Activated T-helper 17 cell treated with anti-CD3 and anti-CD28 coated beads, Interleukin-2, amount 50 U/mL, for 72 hours (primary cell): ENCODE measurements at regions not wholly inside any gene's neighbourhood (a gene's known extent, or its start where the extent isn't known, plus 50 kb on each side); places are given as distances from the start of the nearest gene placed in this dataset.
A peak's percentile ranks its signal among the peaks of the same experiment; 100 is the strongest.
"Not testable (repeated sequence)": the region's sequence is repeated elsewhere in the genome, so short reads cannot be mapped to it uniquely, and the experiment has no call there.

Source experiments
- ATAC-seq: fragments of 150-1000 bp; cut with Tn5 transposase; replicated peaks from 2 replicates; pipeline ENCODE4 v1.10.0; 2021; ENCODE audit warnings: mild to moderate bottlenecking, moderate library complexity
- H3K27ac Mint-ChIP-seq: one replicate; pipeline ENCODE4 v1.8.0; 2022; ENCODE audit warnings: mixed read lengths
- H3K27me3 Mint-ChIP-seq: one replicate; pipeline ENCODE4 v1.8.0; 2022; ENCODE audit warnings: mixed read lengths
- H3K36me3 Mint-ChIP-seq: one replicate; pipeline ENCODE4 v1.8.0; 2022; ENCODE audit warnings: low read depth, mild to moderate bottlenecking, mixed read lengths
- H3K4me1 Mint-ChIP-seq: one replicate; pipeline ENCODE4 v1.8.0; 2022; ENCODE audit warnings: mixed read lengths
- H3K4me3 Mint-ChIP-seq: one replicate; pipeline ENCODE4 v1.8.0; 2022; ENCODE audit warnings: mild to moderate bottlenecking, mixed read lengths
- H3K9me3 Mint-ChIP-seq: one replicate; pipeline ENCODE4 v1.8.0; 2022; ENCODE audit warnings: mixed read lengths

DNA sequence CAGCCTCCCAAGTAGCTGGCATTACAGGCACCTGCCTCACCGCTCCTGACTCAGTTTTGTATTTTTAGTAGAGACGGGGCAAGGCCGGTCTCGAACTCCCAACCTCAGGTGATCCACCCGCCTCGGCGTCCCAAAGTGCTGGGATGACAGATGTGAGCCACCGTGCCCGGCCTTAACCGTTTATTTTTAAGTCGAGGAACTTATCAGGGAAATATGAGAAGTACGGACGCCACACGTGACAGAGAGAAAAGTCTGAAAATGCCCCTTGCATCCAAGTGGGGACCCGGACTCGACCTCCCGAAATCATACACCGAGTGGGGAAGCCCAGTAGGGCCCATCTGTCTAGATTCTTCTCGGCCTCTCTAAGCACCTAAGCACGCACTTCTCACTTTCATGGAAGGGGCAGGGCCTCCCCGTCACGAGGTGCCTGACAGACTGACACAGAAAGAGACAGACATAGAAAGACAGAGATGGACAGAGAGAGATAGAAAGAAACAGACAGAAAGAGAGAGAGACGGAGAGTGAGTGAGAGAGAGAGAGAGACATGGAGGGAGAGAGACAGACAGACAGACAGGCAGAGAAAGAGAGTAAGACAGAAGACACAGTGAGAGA is 756.5 kb upstream of the DEFB115 start:
- H3K27ac Mint-ChIP-seq = no peak overlapping the region
- no peaks in the 10 kb centered on the region for H3K9me3 Mint-ChIP-seq
- no peak overlapping the region for H3K4me3 Mint-ChIP-seq
- ATAC-seq = no peak
- no peaks in the 10 kb centered on the region for H3K27me3 Mint-ChIP-seq
- no peaks in the 10 kb centered on the region for H3K36me3 Mint-ChIP-seq
- no peaks in the 10 kb centered on the region for H3K4me1 Mint-ChIP-seq

- no peaks in the 10 kb centered on the region for H3K36me3 Mint-ChIP-seq
- H3K9me3 Mint-ChIP-seq = peaks cover 3% of the 10 kb centered on the region
- no peak for ATAC-seq
- H3K4me1 Mint-ChIP-seq = no peaks in the 10 kb centered on the region
- H3K27me3 Mint-ChIP-seq = no peaks in the 10 kb centered on the region
- H3K4me3 Mint-ChIP-seq = no peak overlapping the region
- no peak overlapping the region for H3K27ac Mint-ChIP-seq
Measured at GRCh38 chr20:30502670-30503069, 754.8 kb upstream of the DEFB115 start.

- H3K4me1 Mint-ChIP-seq, H3K27ac Mint-ChIP-seq, H3K9me3 Mint-ChIP-seq, ATAC-seq, H3K27me3 Mint-ChIP-seq, H3K36me3 Mint-ChIP-seq, H3K4me3 Mint-ChIP-seq: not testable (repeated sequence)
Measured at GRCh38 chr20:30503204-30503603, 754.3 kb upstream of the DEFB115 start.

DNA sequence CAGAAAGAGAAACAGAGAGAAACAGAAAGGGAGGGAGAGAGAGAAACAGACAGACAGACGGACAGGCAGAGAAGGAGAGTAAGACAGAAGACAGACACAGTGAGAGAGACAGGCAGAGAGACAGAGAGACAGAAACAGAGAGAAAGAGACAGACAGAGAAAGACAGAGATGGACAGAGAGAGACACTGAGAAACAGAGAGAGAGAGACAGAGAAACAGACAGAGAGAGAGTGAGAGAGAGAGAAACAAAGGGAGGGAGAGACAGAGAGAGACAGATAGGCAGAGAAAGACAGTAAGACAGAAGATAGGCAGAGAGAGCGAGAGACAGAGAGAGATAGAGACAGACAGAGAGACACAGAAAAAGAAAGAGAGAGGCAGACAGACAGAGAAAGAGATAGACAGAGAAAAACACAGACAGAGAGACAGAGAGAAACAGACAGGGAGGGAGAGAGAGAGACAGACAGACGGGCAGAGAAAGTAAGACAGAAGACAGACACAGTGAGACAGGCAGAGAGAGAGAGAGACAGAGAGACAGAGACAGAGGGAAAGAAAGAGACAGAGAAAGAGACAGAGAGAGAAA is 753.4 kb upstream of the DEFB115 start:
- no peaks in the 10 kb centered on the region for H3K36me3 Mint-ChIP-seq
- no peaks in the 10 kb centered on the region for H3K4me1 Mint-ChIP-seq
- no peak overlapping the region for H3K4me3 Mint-ChIP-seq
- no peaks in the 10 kb centered on the region for H3K27me3 Mint-ChIP-seq
- H3K9me3 Mint-ChIP-seq = peaks cover 9% of the 10 kb centered on the region
- no peak overlapping the region for H3K27ac Mint-ChIP-seq
- ATAC-seq = no peak

- H3K27me3 Mint-ChIP-seq = no peaks in the 10 kb centered on the region
Measured at GRCh38 chr20:30505566-30505965, 751.9 kb upstream of the DEFB115 start.

DNA sequence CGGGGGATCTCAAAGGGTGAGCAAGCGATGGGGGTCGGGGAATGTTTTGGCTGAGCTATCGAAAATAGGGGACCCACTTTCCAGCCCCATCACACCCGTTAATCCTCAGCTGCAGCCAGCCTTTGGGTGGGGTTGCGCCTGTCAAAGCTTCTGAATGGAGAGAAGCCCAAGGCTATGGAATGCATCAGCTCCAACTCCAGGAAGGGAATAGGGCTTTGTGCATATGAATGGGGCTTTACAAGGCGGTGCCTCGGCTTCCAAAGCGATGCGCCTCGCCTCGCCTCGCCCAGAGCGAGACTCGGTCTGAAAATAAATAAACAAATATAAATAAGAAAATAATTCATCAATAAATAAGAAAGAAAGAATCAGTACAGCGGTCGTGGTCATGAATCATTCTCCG is 751.4 kb upstream of the DEFB115 start:
- Mint-ChIP-seq H3K4me3 (no peak overlapping the region), H3K27me3 (no peaks in the 10 kb centered on the region), H3K4me1 (no peaks in the 10 kb centered on the region), H3K9me3 (peaks cover 19% of the 10 kb centered on the region), H3K36me3 (no peaks in the 10 kb centered on the region), H3K27ac (no peak overlapping the region)
- no peak for ATAC-seq

More at GRCh38 chr20:30505566-30505965, 751.9 kb upstream of the DEFB115 start:
- ATAC-seq = no peak
- no peak overlapping the region for H3K27ac Mint-ChIP-seq
- H3K4me3 Mint-ChIP-seq = no peak overlapping the region
- no peaks in the 10 kb centered on the region for H3K36me3 Mint-ChIP-seq
- peaks cover 15% of the 10 kb centered on the region for H3K9me3 Mint-ChIP-seq
- H3K4me1 Mint-ChIP-seq = no peaks in the 10 kb centered on the region

DNA sequence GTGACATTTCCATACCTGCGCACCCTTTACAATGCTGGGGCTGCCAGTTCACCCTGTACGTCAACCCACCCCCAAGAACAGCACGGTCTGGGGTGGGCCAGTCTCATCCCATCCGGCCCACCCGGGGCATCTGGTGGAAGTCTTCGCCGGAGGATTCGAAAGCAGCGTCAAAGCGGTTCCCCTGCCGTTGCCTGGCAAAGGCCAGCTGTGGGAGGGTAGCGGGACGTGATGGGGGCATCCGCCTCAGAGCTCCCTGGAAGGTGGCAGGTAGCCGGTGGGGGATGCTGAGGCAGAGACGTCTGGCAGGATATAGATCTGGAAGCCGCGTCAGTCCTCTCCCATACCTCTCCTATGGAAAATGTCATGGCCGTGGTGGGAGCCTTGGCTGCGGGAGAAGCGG is 749.1 kb upstream of the DEFB115 start:
- not testable (repeated sequence) for H3K27me3 Mint-ChIP-seq, H3K27ac Mint-ChIP-seq, H3K4me1 Mint-ChIP-seq, H3K36me3 Mint-ChIP-seq, ATAC-seq, H3K4me3 Mint-ChIP-seq
- H3K9me3 Mint-ChIP-seq = peaks cover 19% of the 10 kb centered on the region

- Mint-ChIP-seq H3K4me3 (no peak overlapping the region), H3K27me3 (no peaks in the 10 kb centered on the region), H3K27ac (no peak overlapping the region), H3K4me1 (no peaks in the 10 kb centered on the region), H3K36me3 (no peaks in the 10 kb centered on the region), H3K9me3 (peaks cover 32% of the 10 kb centered on the region)
- ATAC-seq = no peak
Measured at GRCh38 chr20:30511322-30512030, 746.0 kb upstream of the DEFB115 start.

DNA sequence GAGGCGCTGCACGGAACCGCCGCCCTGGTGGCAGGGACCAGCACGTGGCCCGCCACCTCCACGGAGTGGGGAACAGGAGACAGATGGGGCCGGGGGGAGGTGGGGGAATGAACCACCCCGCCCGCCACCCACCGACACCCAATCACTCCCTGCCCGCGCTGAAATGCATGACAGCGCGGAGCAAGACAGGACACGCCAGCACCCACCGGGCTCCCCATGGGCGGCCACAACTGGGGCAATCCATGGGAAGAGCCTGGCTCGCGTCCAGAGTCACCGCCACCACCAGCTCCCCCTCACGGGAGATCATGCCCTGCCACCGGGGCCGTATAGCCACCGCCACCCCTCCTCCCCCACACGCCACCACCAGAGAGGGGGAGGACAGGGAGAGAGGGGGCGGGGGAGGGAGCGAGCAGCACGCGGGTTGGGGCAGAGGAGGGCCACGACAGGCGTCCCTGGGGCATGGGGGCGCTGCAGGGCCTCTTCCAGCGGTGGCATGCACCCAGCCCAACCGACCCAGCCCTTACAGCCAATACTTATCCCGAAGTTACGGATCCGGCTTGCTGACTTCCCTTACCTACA is 744.3 kb upstream of the DEFB115 start:
- Mint-ChIP-seq H3K27ac (no peak overlapping the region), H3K9me3 (peaks cover 25% of the 10 kb centered on the region), H3K4me3 (no peak overlapping the region), H3K4me1 (no peaks in the 10 kb centered on the region), H3K27me3 (no peaks in the 10 kb centered on the region), H3K36me3 (no peaks in the 10 kb centered on the region)
- ATAC-seq = no peak

DNA sequence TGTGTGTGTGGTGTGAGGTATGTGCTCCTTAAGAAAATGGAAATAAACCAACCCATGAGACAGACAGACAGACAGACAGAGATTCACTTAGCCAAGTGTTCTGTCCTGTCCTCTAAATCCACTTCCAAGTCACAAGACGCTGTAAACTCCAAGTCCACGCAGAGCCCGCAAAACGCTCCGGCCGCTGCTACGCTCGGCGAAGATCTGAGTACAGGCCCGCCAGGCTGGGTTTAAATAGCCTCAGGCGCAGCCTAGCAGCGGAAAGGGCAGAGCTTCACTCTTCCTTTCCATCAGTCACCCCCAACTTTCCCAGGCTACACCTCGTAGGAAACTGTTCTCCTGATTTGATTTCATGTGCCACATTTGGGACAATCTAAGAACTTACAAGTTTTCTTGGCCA is 741.5 kb upstream of the DEFB115 start:
- H3K27ac Mint-ChIP-seq, H3K27me3 Mint-ChIP-seq, H3K4me1 Mint-ChIP-seq, H3K4me3 Mint-ChIP-seq, ATAC-seq, H3K36me3 Mint-ChIP-seq: not testable (repeated sequence)
- peaks cover 15% of the 10 kb centered on the region for H3K9me3 Mint-ChIP-seq

DNA sequence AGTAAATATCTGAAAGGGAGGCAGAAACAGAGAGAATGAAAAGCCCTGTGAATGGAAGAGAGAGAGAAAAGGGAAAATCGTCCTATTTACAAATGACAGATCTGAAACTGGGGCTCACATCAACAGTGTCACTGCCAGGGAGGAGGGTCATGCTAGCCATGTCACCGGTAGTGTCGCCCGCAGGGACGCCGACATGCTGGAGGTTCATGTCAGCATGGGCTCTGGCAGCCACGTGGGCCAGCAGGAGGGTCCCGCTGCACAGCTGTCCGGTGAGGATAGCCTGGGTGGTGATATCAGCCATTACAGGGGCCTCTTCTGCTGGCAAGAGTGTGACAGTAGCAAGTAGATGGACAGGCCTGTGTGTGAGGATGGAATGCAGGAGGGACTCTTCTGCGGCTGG is 738.6 kb upstream of the DEFB115 start:
- H3K4me3 Mint-ChIP-seq, ATAC-seq, H3K9me3 Mint-ChIP-seq, H3K36me3 Mint-ChIP-seq, H3K27me3 Mint-ChIP-seq, H3K27ac Mint-ChIP-seq, H3K4me1 Mint-ChIP-seq: not testable (repeated sequence)

DNA sequence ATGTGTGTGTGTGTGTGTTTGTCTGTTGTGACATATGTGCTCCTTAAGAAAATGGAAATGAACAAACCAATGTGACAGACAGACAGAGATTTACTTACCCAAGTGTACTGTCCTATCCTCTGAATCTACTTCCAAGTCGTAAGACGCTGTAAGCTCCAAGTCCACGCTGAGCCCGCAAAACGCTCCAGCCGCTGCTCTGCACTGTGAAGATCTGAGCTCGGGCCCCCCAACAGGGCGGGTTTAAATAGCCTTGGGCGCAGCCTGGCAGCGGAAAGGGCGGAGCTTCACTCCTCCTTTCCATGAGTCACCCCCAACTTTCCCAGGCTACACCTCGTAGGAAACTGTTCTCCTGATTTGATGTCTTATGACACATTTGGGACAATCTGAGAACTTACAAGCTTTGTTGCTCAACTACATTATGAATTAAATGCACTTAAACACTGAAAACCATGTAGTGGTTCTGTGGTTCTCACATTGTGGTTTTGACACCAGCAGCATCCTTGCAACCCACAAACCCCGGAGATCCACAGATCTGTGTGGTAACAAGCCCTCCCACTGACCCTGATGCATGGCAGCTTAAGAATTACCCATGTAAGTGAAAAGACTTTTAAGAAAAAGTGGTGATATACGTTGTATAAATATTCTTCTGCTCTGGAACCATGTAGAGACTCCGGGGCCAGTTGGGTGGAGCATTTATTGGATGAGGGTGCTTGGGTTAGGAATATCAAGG is 735.6 kb upstream of the DEFB115 start:
- not testable (repeated sequence) for ATAC-seq, H3K27ac Mint-ChIP-seq, H3K9me3 Mint-ChIP-seq, H3K4me3 Mint-ChIP-seq, H3K27me3 Mint-ChIP-seq, H3K4me1 Mint-ChIP-seq, H3K36me3 Mint-ChIP-seq

- H3K27me3 Mint-ChIP-seq, H3K36me3 Mint-ChIP-seq, H3K9me3 Mint-ChIP-seq, H3K27ac Mint-ChIP-seq, ATAC-seq, H3K4me1 Mint-ChIP-seq, H3K4me3 Mint-ChIP-seq: not testable (repeated sequence)
Measured at GRCh38 chr20:30524155-30524554, 733.3 kb upstream of the DEFB115 start.

DNA sequence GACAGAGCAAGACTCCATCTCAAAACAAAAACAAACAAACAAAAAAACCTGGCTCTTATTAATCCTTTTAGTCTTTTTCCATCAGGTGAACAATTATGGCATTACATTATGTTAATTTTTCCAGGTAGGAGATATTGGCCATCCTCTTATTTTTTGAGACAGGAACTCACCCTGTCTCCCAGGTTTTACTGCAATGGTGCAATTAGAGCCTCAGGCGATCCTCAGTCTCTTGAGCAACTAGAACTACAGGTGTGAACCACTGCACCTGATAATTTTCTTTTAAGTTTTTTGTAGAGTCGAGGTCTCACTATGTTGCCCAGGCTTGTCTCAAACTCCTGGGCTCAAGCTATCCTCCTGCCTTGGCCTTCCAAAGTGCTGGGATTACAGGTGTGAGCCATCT is 732.7 kb upstream of the DEFB115 start:
- not testable (repeated sequence) for ATAC-seq, H3K27me3 Mint-ChIP-seq, H3K4me3 Mint-ChIP-seq, H3K27ac Mint-ChIP-seq, H3K9me3 Mint-ChIP-seq, H3K36me3 Mint-ChIP-seq, H3K4me1 Mint-ChIP-seq

DNA sequence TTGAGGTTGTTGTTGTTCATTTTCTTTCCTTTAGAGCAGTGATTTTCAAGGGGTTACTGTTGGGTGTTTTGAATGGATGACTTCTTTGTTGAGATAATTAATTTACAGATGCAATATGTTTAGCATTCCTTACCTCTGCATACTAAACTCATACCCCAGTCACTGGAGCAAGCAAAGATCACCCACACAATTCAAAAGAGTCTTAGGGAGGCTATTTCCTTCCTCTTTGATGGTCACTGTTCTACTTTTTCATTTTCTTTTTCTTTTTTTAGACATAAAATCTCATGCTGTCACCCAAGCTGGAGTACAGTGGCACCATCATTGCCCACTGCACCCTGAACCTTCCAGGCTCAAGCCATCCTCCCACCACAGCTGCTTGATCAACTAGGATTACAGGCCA is 723.8 kb upstream of the DEFB115 start:
- H3K36me3 Mint-ChIP-seq, H3K27me3 Mint-ChIP-seq, ATAC-seq, H3K27ac Mint-ChIP-seq, H3K4me1 Mint-ChIP-seq, H3K9me3 Mint-ChIP-seq: not testable (repeated sequence)
- peak overlapping the region; percentile 37 for H3K4me3 Mint-ChIP-seq
